ENCODE measurements at regions not wholly inside any gene's neighbourhood (a gene's known extent, or its start where the extent isn't known, plus 50 kb on each side); places are given as distances from the start of the nearest gene placed in this dataset.

- intact Hi-C loops (cut with DNase I), result no loop called here
- DNase-seq (ENCODE audit: low spot score), result no peak
Measured at GRCh38 chr2:33785201-33786106, 186.4 kb upstream of the FAM98A start.

GRCh38 chr2:33784488-33784887 is 185.4 kb upstream of the FAM98A start:
- intact Hi-C loops (cut with DNase I), result no loop called here
- no peak for DNase-seq (ENCODE audit: low spot score)

GRCh38 chr2:33782395-33783230 is 183.5 kb upstream of the FAM98A start:
- intact Hi-C loops (cut with DNase I), result no loop called here
- no peak for DNase-seq (ENCODE audit: low spot score)

GRCh38 chr2:33777786-33778185 is 178.7 kb upstream of the FAM98A start:
- intact Hi-C loops (cut with DNase I), result no loop called here
- DNase-seq (ENCODE audit: low spot score), result no peak

- no peak for DNase-seq (ENCODE audit: low spot score)
- intact Hi-C loops (cut with DNase I), result no loop called here
Measured at GRCh38 chr2:33775306-33775705, 176.2 kb upstream of the FAM98A start.

GRCh38 chr2:33770023-33770422 is 170.9 kb upstream of the FAM98A start:
- DNase-seq (ENCODE audit: low spot score), result no peak
- intact Hi-C loops (cut with DNase I), result no loop called here

GRCh38 chr2:33766175-33766574 is 167.1 kb upstream of the FAM98A start:
- DNase-seq (ENCODE audit: low spot score), result no peak
- intact Hi-C loops (cut with DNase I), result no loop called here

- intact Hi-C loops (cut with DNase I), result no loop called here
- DNase-seq (ENCODE audit: low spot score), result no peak
Measured at GRCh38 chr2:33765122-33765521, 166.0 kb upstream of the FAM98A start.

- no peak for DNase-seq (ENCODE audit: low spot score)
- intact Hi-C loops (cut with DNase I), result no loop called here
Measured at GRCh38 chr2:33764551-33764950, 165.5 kb upstream of the FAM98A start.

- DNase-seq (ENCODE audit: low spot score), result no peak
- intact Hi-C loops (cut with DNase I), result no loop called here
Measured at GRCh38 chr2:33763671-33764310, 164.7 kb upstream of the FAM98A start.

GRCh38 chr2:33762636-33763035 is 163.5 kb upstream of the FAM98A start:
- intact Hi-C loops (cut with DNase I), result no loop called here
- no peak for DNase-seq (ENCODE audit: low spot score)

- intact Hi-C loops (cut with DNase I), result no loop called here
- no peak for DNase-seq (ENCODE audit: low spot score)
Measured at GRCh38 chr2:33746208-33746800, 147.2 kb upstream of the FAM98A start.

GRCh38 chr2:33735096-33735495 is 136.0 kb upstream of the FAM98A start:
- DNase-seq (ENCODE audit: low spot score), result no peak
- intact Hi-C loops (cut with DNase I), result no loop called here

- DNase-seq (ENCODE audit: low spot score), result no peak
- intact Hi-C loops (cut with DNase I), result no loop called here
Measured at GRCh38 chr2:33730804-33731203, 131.7 kb upstream of the FAM98A start.

- no peak for DNase-seq (ENCODE audit: low spot score)
- intact Hi-C loops (cut with DNase I), result no loop called here
Measured at GRCh38 chr2:33730193-33730592, 131.1 kb upstream of the FAM98A start.

- no peak for DNase-seq (ENCODE audit: low spot score)
- intact Hi-C loops (cut with DNase I), result no loop called here
Measured at GRCh38 chr2:33729353-33729752, 130.3 kb upstream of the FAM98A start.

- no peak for DNase-seq (ENCODE audit: low spot score)
- intact Hi-C loops (cut with DNase I), result no loop called here
Measured at GRCh38 chr2:33728106-33728505, 129.0 kb upstream of the FAM98A start.

- DNase-seq (ENCODE audit: low spot score), result no peak
- intact Hi-C loops (cut with DNase I), result no loop called here
Measured at GRCh38 chr2:33727361-33728032, 128.4 kb upstream of the FAM98A start.

- DNase-seq (ENCODE audit: low spot score), result no peak
- intact Hi-C loops (cut with DNase I), result no loop called here
Measured at GRCh38 chr2:33726415-33726814, 127.3 kb upstream of the FAM98A start.

Data from cardiac septum (tissue), 1 donor.